Panc1 (cell line): ENCODE measurements at regions not wholly inside any gene's neighbourhood (a gene's known extent, or its start where the extent isn't known, plus 50 kb on each side); places are given as distances from the start of the nearest gene placed in this dataset.

Source experiments
- ATAC-seq: fragments of 200-7000 bp; cut with Tn5 transposase; 2 replicates; pipeline ENCODE4 v1.9.1; 2020; ENCODE audit warnings: mild to moderate bottlenecking, moderate library complexity
- BruUV-seq: library from RNA; stranded (reverse); fragments of 400-500 nt; replicated peaks from 2 replicates; lab custom pipeline; 2021; lab: Mats Ljungman, UMichigan
- CTCF ChIA-PET: fragments of 300-600 bp; sonication (Branson Sonifier 250); formaldehyde crosslinking; loops from one replicate; lab custom pipeline; 2022; ENCODE audit warnings: antibody characterized with exemption; lab: Charles Lee
- POLR2A ChIA-PET: fragments of 300-600 bp; sonication (Branson Sonifier 250); formaldehyde crosslinking; loops from one replicate; lab custom pipeline; 2022; ENCODE audit warnings: antibody characterized with exemption; lab: Charles Lee
- DNase-seq: peaks from one replicate; pipeline ENCODE4 v3.0.0-alpha.2; 2010; ENCODE audit warnings: low read depth, low spot score
- H3K27ac ChIP-seq: 2 replicates; pipeline ENCODE4 v1.5.1; 2011; ENCODE audit warnings: mild to moderate bottlenecking, low read length, inconsistent platforms
- H3K27me3 ChIP-seq: fragments of 200-500 bp; sonication (Bioruptor generic); 2 replicates; pipeline ENCODE4 v1.6.0; 2014; ENCODE audit warnings: low read length, inconsistent platforms; ENCODE audit not compliant: control insufficient read depth, insufficient read depth
- H3K36me3 ChIP-seq: fragments of 200-500 bp; sonication (Bioruptor generic); 2 replicates; pipeline ENCODE4 v1.5.1; 2014; ENCODE audit warnings: inconsistent platforms, mild to moderate bottlenecking, low read length, moderate library complexity; ENCODE audit not compliant: control insufficient read depth, insufficient read depth
- H3K4me1 ChIP-seq: 2 replicates; pipeline ENCODE4 v1.5.1; 2011; ENCODE audit warnings: inconsistent platforms, mild to moderate bottlenecking, low read length, moderate library complexity; ENCODE audit not compliant: control insufficient read depth, insufficient read depth
- H3K4me3 ChIP-seq, 2 experiments: 2 replicates each; pipeline ENCODE4 v1.5.1; 2011 to 2012; ENCODE audit warnings: low read depth in 2 of 2, low read length in 2 of 2, mild to moderate bottlenecking in 2 of 2, inconsistent platforms in 1 of 2, moderate library complexity in 1 of 2
- H3K9me3 ChIP-seq: fragments of 200-500 bp; sonication (Bioruptor generic); 2 replicates; pipeline ENCODE4 v1.5.1; 2014; ENCODE audit warnings: low read depth, mild to moderate bottlenecking, inconsistent platforms, low read length, moderate library complexity; ENCODE audit not compliant: control insufficient read depth, insufficient read depth
- CTCF ChIP-seq: fragments of 450-650 bp; IDR thresholded peaks from 2 replicates; pipeline ENCODE4 v1.5.1; 2017; ENCODE audit warnings: mild to moderate bottlenecking
- POLR2AphosphoS5 ChIP-seq: IDR thresholded peaks from 2 replicates; pipeline ENCODE4 v1.6.1; 2012; ENCODE audit warnings: mild to moderate bottlenecking, low read depth, low read length, moderate library complexity
- REST ChIP-seq, 2 experiments: IDR thresholded peaks; 2 replicates each; pipeline ENCODE4 v1.6.1; 2011 to 2012; ENCODE audit warnings: low read depth in 2 of 2, control low read depth in 1 of 2, low read length in 1 of 2, mild to moderate bottlenecking in 1 of 2, moderate library complexity in 1 of 2; ENCODE audit not compliant: insufficient read depth in 1 of 2
- SIN3A ChIP-seq: IDR thresholded peaks from 2 replicates; pipeline ENCODE4 v1.6.1; 2012; ENCODE audit warnings: low read depth, mild to moderate bottlenecking, low read length, moderate library complexity, borderline replicate concordance; ENCODE audit not compliant: insufficient read depth
- TCF7L2 ChIP-seq: IDR thresholded peaks from 2 replicates; pipeline ENCODE4 v1.6.1; 2011; ENCODE audit warnings: mild to moderate bottlenecking, low read depth, low read length, inconsistent platforms
- in situ Hi-C: cut with HindIII; loops from 2 replicates; pipeline ENCODE4 v1.10.0; 2016; ENCODE audit warnings: low sequenced_read_pairs, low pct_unique_long_range_greater_than_20kb
- intact Hi-C: fragments of 100-400 bp; cut with micrococcal nuclease; formaldehyde crosslinking; loops from one replicate; pipeline ENCODE4 v1.10.0; 2022; ENCODE audit not compliant: unreplicated experiment

GRCh38 chr13:89072979-89073378 lies 1401.8 kb downstream of the SLITRK5 start:
- intact Hi-C loops (no loop called here), in situ Hi-C loops (no loop called here)
- no TSS peak for BruUV-seq
- ATAC-seq, result no peak
- ChIA-PET CTCF (no interaction called here), POLR2A (no interaction called here)
- no peaks in the 10 kb centered on the region for H3K4me1 ChIP-seq
- H3K27ac ChIP-seq, result no peak overlapping the region
- H3K27me3 ChIP-seq, result no peaks in the 10 kb centered on the region
- no peak for DNase-seq
- H3K9me3 ChIP-seq, result no peaks in the 10 kb centered on the region
- H3K36me3 ChIP-seq, result no peaks in the 10 kb centered on the region
- TF ChIP-seq TCF7L2 (no peak), CTCF (no peak), POLR2AphosphoS5 (no peak), SIN3A (no peak), REST (IDR thresholded peaks at IDR 0.05; ENCODE audit: insufficient read depth in 1 of 2, low read depth in 2 of 2, low read length in 1 of 2) (no peak)
- no peak overlapping the region for H3K4me3 ChIP-seq

- Histone ChIP-seq H3K4me3 (no peak overlapping the region), H3K4me1 (no peaks in the 10 kb centered on the region), H3K27ac (no peak overlapping the region), H3K9me3 (no peaks in the 10 kb centered on the region), H3K36me3 (no peaks in the 10 kb centered on the region), H3K27me3 (no peaks in the 10 kb centered on the region)
- DNase-seq (no peak), ATAC-seq (no peak)
- POLR2A ChIA-PET, result no interaction called here
- CTCF ChIA-PET, result no interaction called here
- intact Hi-C loops, result no loop called here
- no TSS peak for BruUV-seq
- in situ Hi-C loops, result no loop called here
- TF ChIP-seq REST (IDR thresholded peaks at IDR 0.05; ENCODE audit: insufficient read depth in 1 of 2, low read depth in 2 of 2, low read length in 1 of 2) (no peak), CTCF (no peak), SIN3A (no peak), POLR2AphosphoS5 (no peak), TCF7L2 (no peak)
Measured at GRCh38 chr13:89076622-89077021, 1405.5 kb downstream of the SLITRK5 start.
